HepG2 (cell line): ENCODE measurements at regions not wholly inside any gene's neighbourhood (a gene's known extent, or its start where the extent isn't known, plus 50 kb on each side); places are given as distances from the start of the nearest gene placed in this dataset.

Experiments used
- ATAC-seq: fragments of 200-7000 bp; cut with Tn5 transposase; 3 replicates; pipeline ENCODE4 v1.9.1; 2020; ENCODE audit warnings: mild to moderate bottlenecking, moderate library complexity
- BruUV-seq: library from RNA; stranded (reverse); fragments of 400-500 nt; replicated peaks from 2 replicates; lab custom pipeline; 2021; lab: Mats Ljungman, UMichigan
- CTCF ChIA-PET: fragments of 300-600 bp; formaldehyde crosslinking; extraction: SDS; loops from one replicate; lab custom pipeline; 2021; ENCODE audit warnings: low total read pairs, inconsistent platforms, low intra/inter-chr PET ratio; lab: Yijun Ruan, JAX
- POLR2A ChIA-PET: fragments of 350-600 bp; sonication (Branson Sonifier 250); formaldehyde crosslinking; loops from one replicate; lab custom pipeline; 2020; ENCODE audit warnings: antibody characterized with exemption, inconsistent platforms; lab: Yijun Ruan, JAX
- DNase-seq: peaks from one replicate; pipeline ENCODE4 v3.0.0-alpha.2; 2015; ENCODE audit warnings: low spot score
- FAIRE-seq: peaks from 3 replicates; lab custom pipeline; 2011; peaks lifted over from hg19 to GRCh38; lab: Jason Lieb, UNC
- H2AFZ ChIP-seq: one replicate; pipeline ENCODE4 v1.6.1; 2011; ENCODE audit warnings: low read length, inconsistent platforms
- H3K27ac ChIP-seq: fragments of 300-600 bp; 3 replicates; pipeline ENCODE4 v1.8.0; 2011; ENCODE audit warnings: mixed run types, mild to moderate bottlenecking, mixed read lengths, low read length, inconsistent platforms; ENCODE audit not compliant: insufficient read depth; ENCODE audit errors: extremely low read length
- H3K27me3 ChIP-seq, 2 experiments: fragments of 200-600 bp in 1 of 2; 2 replicates in 1 of 2; 3 replicates in 1 of 2; pipeline versions ENCODE4 v1.6.0 to v1.8.0; 2011; ENCODE audit warnings: low read length in 2 of 2, mild to moderate bottlenecking in 2 of 2, moderate library complexity in 2 of 2, inconsistent platforms in 1 of 2; ENCODE audit not compliant: insufficient read depth in 2 of 2, control insufficient read depth in 1 of 2
- H3K36me3 ChIP-seq, 2 experiments: fragments of 200-600 bp in 1 of 2; replicated peaks in 1 of 2; 2 replicates in 1 of 2; 3 replicates in 1 of 2; pipeline versions ENCODE4 v1.5.1 to v1.8.0; 2011; ENCODE audit warnings: low read length in 2 of 2, inconsistent platforms in 1 of 2; ENCODE audit not compliant: insufficient read depth in 2 of 2, control insufficient read depth in 1 of 2
- H3K4me1 ChIP-seq: 2 replicates; pipeline ENCODE4 v1.5.1; 2012; ENCODE audit warnings: low read length, inconsistent platforms; ENCODE audit not compliant: insufficient read depth
- H3K4me2 ChIP-seq: 2 replicates; pipeline ENCODE4 v1.6.0; 2011; ENCODE audit warnings: low read depth, low read length, inconsistent platforms
- H3K4me3 ChIP-seq, 3 experiments: fragments of 200-600 bp in 1 of 3; sonication (generic), shearing (Covaris generic) in 1 of 3; replicated peaks in 1 of 3; 2 replicates each; pipeline ENCODE4 v1.5.1; 2011 to 2016; ENCODE audit warnings: low read length in 3 of 3, inconsistent platforms in 2 of 3, low read depth in 2 of 3, mild to moderate bottlenecking in 2 of 3, control low read depth in 1 of 3, mixed read lengths in 1 of 3; ENCODE audit not compliant: insufficient read depth in 1 of 3
- H3K79me2 ChIP-seq: one replicate; pipeline ENCODE4 v1.6.1; 2011; ENCODE audit warnings: low read length, inconsistent platforms; ENCODE audit not compliant: insufficient read depth
- H3K9ac ChIP-seq: 2 replicates; pipeline ENCODE4 v1.6.0; 2011; ENCODE audit warnings: mild to moderate bottlenecking, low read depth, low read length, inconsistent platforms; ENCODE audit not compliant: insufficient read depth
- H3K9me3 ChIP-seq: 2 replicates; pipeline ENCODE4 v1.5.1; 2012; ENCODE audit warnings: mild to moderate bottlenecking, low read length
- H4K20me1 ChIP-seq: 2 replicates; pipeline ENCODE4 v1.6.0; 2011; ENCODE audit warnings: inconsistent platforms, mild to moderate bottlenecking, low read length, moderate library complexity; ENCODE audit not compliant: insufficient read depth
- ATF1 ChIP-seq: IDR thresholded peaks from 2 replicates; pipeline ENCODE4 v1.6.1; 2016; ENCODE audit warnings: mild to moderate bottlenecking, control low read depth
- HDAC6 ChIP-seq: fragments of 200-600 bp; sonication (generic); IDR thresholded peaks from 2 replicates; pipeline ENCODE4 v1.7.0; 2017; ENCODE audit warnings: mild to moderate bottlenecking, antibody characterized with exemption, low read length, low read depth
- MIER2 ChIP-seq: IDR thresholded peaks from 2 replicates; pipeline ENCODE4 v1.6.1; 2016; ENCODE audit warnings: missing biosample characterization, missing genetic modification reagents
- NCOA5 ChIP-seq: sonication (generic); formaldehyde crosslinking; IDR thresholded peaks from 2 replicates; pipeline ENCODE4 v1.4.0; 2020; ENCODE audit warnings: missing genetic modification reagents
- SETDB1 ChIP-seq: sonication (generic); formaldehyde crosslinking; IDR thresholded peaks from 2 replicates; pipeline ENCODE4 v1.5.1; 2020; ENCODE audit warnings: missing genetic modification reagents, mild to moderate bottlenecking, borderline replicate concordance
- ZNF430 ChIP-seq: sonication (generic); formaldehyde crosslinking; IDR thresholded peaks from 2 replicates; pipeline ENCODE4 v1.9.0; 2021; ENCODE audit warnings: mild to moderate bottlenecking, missing genetic modification reagents
- ZNF572 ChIP-seq: sonication (generic); formaldehyde crosslinking; IDR thresholded peaks from 2 replicates; pipeline ENCODE4 v1.5.1; 2020; ENCODE audit warnings: mild to moderate bottlenecking, missing genetic modification reagents
- ZNF605 ChIP-seq: sonication (generic); formaldehyde crosslinking; IDR thresholded peaks from 2 replicates; pipeline ENCODE4 v1.8.0; 2022; ENCODE audit warnings: mild to moderate bottlenecking, missing genetic modification reagents
- ZNF614 ChIP-seq: IDR thresholded peaks from 2 replicates; pipeline ENCODE4 v1.6.1; 2018; ENCODE audit warnings: missing biosample characterization, missing genetic modification reagents, inconsistent platforms, borderline replicate concordance
- WGBS: methylation state at CpG from one replicate; pipeline ENCODE4 v1.1.6; 2017; ENCODE audit warnings: low lambda C conversion rate; 5-methylcytosine and 5-hydroxymethylcytosine counted together
- in situ Hi-C: cut with HindIII; loops from 2 replicates; pipeline ENCODE4 v1.10.0; 2017; ENCODE audit warnings: low pct_unique_long_range_greater_than_20kb; ENCODE audit not compliant: extremely low pct_ligation_motif_present
- intact Hi-C: fragments of 100-400 bp; cut with micrococcal nuclease; formaldehyde crosslinking; loops from one replicate; pipeline ENCODE4 v1.10.0; 2022; ENCODE audit not compliant: unreplicated experiment
- TF ChIP-seq, protein P1 (sequence below): fragments of 450-650 bp; IDR thresholded peaks from 2 replicates; pipeline ENCODE4 v1.6.1; 2016
- TF ChIP-seq, protein P2 (sequence below): IDR thresholded peaks from 2 replicates; pipeline ENCODE4 v1.6.1; 2018; ENCODE audit warnings: missing genetic modification reagents, mild to moderate bottlenecking, missing compliant biosample characterization
- TF ChIP-seq, protein P3 (sequence below): IDR thresholded peaks from 2 replicates; pipeline ENCODE4 v1.6.1; 2016; ENCODE audit warnings: missing biosample characterization, missing genetic modification reagents, low read depth
- TF ChIP-seq, protein P4 (sequence below): IDR thresholded peaks from 2 replicates; pipeline ENCODE4 v1.6.1; 2016; ENCODE audit warnings: low read depth

DNA sequence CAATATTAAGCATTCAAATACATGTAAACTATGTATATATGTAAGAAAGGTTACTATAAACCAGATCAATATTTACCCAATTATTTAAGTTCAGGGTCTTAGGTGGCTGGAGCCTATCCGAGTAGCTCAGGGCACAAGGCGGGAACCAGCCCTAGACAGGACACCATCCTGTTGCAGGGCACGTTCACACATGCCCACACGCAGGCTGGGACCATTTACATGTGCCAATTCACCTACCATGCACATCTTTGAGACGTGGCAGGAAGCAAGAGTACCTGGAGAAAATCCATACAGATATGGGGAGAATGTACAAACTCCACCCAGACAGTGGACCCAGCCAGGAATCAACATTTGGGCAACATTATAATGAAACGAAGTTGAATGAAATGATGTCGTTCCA lies 263.0 kb upstream of the E2F7 start:
- Histone ChIP-seq H3K36me3 (no peaks in the 10 kb centered on the region), H3K9ac (no peak overlapping the region), H3K4me3 (no peak overlapping the region), H3K9me3 (no peaks in the 10 kb centered on the region), H3K4me2 (no peak overlapping the region), H3K27me3 (peaks cover 0 to 23% of the 10 kb centered on the region in 2 experiments; a peak in 2 of 5 replicates), H3K27ac (no peak overlapping the region), H2AFZ (no peak overlapping the region), H3K79me2 (no peaks in the 10 kb centered on the region), H4K20me1 (no peaks in the 10 kb centered on the region), H3K4me1 (peaks cover 4% of the 10 kb centered on the region; the same call in 1 of the 2 replicates)
- TF ChIP-seq, protein P1, sequence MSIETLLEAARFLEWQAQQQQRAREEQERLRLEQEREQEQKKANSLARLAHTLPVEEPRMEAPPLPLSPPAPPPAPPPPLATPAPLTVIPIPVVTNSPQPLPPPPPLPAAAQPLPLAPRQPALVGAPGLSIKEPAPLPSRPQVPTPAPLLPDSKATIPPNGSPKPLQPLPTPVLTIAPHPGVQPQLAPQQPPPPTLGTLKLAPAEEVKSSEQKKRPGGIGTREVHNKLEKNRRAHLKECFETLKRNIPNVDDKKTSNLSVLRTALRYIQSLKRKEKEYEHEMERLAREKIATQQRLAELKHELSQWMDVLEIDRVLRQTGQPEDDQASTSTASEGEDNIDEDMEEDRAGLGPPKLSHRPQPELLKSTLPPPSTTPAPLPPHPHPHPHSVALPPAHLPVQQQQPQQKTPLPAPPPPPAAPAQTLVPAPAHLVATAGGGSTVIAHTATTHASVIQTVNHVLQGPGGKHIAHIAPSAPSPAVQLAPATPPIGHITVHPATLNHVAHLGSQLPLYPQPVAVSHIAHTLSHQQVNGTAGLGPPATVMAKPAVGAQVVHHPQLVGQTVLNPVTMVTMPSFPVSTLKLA, result peak; percentile 21; the same call in 1 of the 2 replicates
- no peak for TF ChIP-seq MIER2 (CRISPR knock-in tag)
- ChIA-PET POLR2A (no interaction called here), CTCF (no interaction called here)
- intact Hi-C loops, result no loop called here
- DNase-seq (no peak), ATAC-seq (no peak), FAIRE-seq (no peak)
- 1% methylated on average over 7 of the region's 7 CpGs for WGBS
- no TSS peak for BruUV-seq
- in situ Hi-C loops, result no loop called here

DNA sequence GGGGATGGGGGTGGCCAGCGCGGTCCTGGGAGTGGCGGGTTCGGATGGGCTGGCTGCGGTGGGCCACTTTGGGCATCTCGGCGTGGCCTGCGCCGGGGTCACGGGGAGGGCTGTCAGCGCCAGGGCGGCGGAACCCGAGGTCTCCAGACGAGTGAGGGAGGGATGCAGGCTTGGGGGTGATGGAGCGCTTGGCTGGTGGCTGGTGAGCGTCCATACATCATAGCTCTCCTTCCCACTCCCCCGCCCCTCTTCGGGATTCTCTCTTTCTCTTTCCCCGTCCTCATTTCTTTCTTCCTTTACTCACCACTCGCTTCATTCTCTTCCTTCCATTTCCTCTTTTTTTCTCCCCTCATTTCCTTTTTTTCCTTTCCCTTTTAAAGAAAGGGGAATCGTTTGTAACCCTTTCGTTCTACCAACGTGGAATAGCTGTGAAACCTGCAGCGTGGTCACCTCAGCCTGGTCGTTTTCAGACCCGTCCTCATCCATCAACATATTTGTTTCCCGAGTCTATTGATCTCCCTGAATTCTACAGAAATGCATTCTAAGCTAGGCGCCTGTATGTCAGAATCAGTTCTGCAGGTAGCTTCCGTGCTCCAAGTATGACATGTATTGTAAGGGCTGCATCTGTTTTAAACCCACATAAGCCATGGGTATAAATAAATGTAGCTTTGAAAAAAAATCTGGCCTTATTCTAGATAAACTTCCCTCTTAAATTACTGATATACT lies 260.3 kb upstream of the E2F7 start:
- ATAC-seq (no peak), DNase-seq (no peak), FAIRE-seq (no peak)
- H3K27me3 ChIP-seq, result peaks cover 0 to 23% of the 10 kb centered on the region in 2 experiments; a peak in 2 of 5 replicates
- no peak overlapping the region for H3K4me2 ChIP-seq
- in situ Hi-C loops (no loop called here), intact Hi-C loops (no loop called here)
- H3K4me3 ChIP-seq, result no peak overlapping the region
- H3K9ac ChIP-seq, result no peak overlapping the region
- H3K79me2 ChIP-seq, result no peaks in the 10 kb centered on the region
- H3K4me1 ChIP-seq, result peaks cover 4% of the 10 kb centered on the region; the same call in 1 of the 2 replicates
- WGBS, result 20% methylated on average over 29 of the region's 30 CpGs
- no peaks in the 10 kb centered on the region for H3K9me3 ChIP-seq
- H4K20me1 ChIP-seq, result no peaks in the 10 kb centered on the region
- POLR2A ChIA-PET, result no interaction called here
- no TSS peak for BruUV-seq
- no peaks in the 10 kb centered on the region for H3K36me3 ChIP-seq
- CTCF ChIA-PET, result no interaction called here
- H3K27ac ChIP-seq, result no peak overlapping the region
- no peak overlapping the region for H2AFZ ChIP-seq
- TF ChIP-seq, protein P2, sequence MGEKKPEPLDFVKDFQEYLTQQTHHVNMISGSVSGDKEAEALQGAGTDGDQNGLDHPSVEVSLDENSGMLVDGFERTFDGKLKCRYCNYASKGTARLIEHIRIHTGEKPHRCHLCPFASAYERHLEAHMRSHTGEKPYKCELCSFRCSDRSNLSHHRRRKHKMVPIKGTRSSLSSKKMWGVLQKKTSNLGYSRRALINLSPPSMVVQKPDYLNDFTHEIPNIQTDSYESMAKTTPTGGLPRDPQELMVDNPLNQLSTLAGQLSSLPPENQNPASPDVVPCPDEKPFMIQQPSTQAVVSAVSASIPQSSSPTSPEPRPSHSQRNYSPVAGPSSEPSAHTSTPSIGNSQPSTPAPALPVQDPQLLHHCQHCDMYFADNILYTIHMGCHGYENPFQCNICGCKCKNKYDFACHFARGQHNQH (CRISPR knock-in tag), result no peak
- TF ChIP-seq ZNF605 (CRISPR knock-in tag), result no peak
- TF ChIP-seq ZNF572, result no peak
- TF ChIP-seq ATF1, result no peak
- TF ChIP-seq ZNF430 (CRISPR knock-in tag), result no peak
- TF ChIP-seq, protein P3, sequence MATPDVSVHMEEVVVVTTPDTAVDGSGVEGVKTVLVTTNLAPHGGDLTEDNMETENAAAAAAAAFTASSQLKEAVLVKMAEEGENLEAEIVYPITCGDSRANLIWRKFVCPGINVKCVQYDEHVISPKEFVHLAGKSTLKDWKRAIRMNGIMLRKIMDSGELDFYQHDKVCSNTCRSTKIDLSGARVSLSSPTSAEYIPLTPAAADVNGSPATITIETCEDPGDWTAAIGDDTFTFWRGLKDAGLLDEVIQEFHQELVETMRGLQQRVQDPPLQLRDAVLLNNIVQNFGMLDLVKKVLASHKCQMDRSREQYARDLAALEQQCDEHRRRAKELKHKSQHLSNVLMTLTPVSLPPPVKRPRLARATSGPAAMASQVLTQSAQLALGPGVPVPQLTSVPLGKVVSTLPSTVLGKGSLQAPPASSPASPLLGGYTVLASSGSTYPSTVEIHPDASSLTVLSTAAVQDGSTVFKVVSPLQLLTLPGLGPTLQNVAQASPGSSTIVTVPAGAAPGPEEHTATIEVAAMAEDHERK (CRISPR knock-in tag), result no peak
- TF ChIP-seq ZNF614 (CRISPR knock-in tag), result no peak
- TF ChIP-seq SETDB1, result no peak
- no peak for TF ChIP-seq HDAC6
- TF ChIP-seq NCOA5 (CRISPR knock-in tag), result no peak
- TF ChIP-seq, protein P4, sequence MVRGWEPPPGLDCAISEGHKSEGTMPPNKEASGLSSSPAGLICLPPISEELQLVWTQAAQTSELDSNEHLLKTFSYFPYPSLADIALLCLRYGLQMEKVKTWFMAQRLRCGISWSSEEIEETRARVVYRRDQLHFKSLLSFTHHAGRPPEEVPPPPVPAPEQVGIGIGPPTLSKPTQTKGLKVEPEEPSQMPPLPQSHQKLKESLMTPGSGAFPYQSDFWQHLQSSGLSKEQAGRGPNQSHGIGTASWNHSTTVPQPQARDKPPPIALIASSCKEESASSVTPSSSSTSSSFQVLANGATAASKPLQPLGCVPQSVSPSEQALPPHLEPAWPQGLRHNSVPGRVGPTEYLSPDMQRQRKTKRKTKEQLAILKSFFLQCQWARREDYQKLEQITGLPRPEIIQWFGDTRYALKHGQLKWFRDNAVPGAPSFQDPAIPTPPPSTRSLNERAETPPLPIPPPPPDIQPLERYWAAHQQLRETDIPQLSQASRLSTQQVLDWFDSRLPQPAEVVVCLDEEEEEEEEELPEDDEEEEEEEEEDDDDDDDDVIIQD (CRISPR knock-in tag), result no peak
